GM18502 (cell line): ENCODE measurements at regions not wholly inside any gene's neighbourhood (a gene's known extent, or its start where the extent isn't known, plus 50 kb on each side); places are given as distances from the start of the nearest gene placed in this dataset.

Source experiments
- ATAC-seq: cut with Tn5 transposase; IDR thresholded peaks from one replicate; pipeline ENCODE4 v1.9.1; 2021; ENCODE audit warnings: mild to moderate bottlenecking; ENCODE audit not compliant: unreplicated experiment, poor library complexity

GRCh38 chr6:9564021-9564420 lies 850.9 kb downstream of the TFAP2A start:
- no peak for ATAC-seq

DNA sequence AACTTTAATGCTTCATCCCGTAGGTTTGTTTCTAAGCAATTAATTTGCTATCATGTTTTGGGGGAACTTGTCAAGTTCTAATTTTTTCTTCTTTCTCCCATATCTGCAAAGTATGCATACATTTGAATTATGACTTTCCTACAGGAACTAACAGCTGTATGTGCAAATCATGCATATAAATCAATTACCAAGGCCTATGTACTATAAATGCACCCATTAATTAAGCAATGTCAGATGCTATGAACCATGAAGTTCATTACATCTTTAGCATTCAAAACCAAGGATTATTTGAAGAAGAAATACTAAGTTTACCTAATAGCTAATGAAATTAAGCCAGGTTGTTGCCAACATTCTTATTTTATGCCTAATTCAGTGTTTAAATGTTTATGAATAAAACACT lies 851.3 kb downstream of the TFAP2A start:
- no peak for ATAC-seq

- no peak for ATAC-seq
Observed at GRCh38 chr6:9554806-9555205, 860.1 kb downstream of the TFAP2A start.

- no peak for ATAC-seq
Observed at GRCh38 chr6:9554323-9554722, 860.6 kb downstream of the TFAP2A start.

DNA sequence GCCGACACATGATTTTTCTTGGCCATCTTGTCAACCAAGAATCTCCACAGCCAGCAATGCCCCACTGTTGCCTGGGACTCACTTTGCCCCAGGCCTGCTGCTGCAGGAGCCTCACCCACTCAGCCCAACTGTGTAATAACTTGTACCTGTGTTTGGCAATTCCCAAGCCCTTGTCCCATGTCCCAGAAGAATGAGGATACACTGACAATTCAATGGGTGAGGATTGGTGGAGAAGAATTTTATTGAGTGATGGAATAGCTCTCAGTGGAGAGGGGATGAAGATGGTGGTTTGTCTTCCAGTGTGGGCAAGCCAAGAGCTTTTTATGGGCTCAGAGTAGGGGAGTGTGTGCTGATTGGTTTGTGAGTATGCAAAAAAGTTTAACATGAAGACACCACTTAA lies 861.9 kb downstream of the TFAP2A start:
- no peak for ATAC-seq

DNA sequence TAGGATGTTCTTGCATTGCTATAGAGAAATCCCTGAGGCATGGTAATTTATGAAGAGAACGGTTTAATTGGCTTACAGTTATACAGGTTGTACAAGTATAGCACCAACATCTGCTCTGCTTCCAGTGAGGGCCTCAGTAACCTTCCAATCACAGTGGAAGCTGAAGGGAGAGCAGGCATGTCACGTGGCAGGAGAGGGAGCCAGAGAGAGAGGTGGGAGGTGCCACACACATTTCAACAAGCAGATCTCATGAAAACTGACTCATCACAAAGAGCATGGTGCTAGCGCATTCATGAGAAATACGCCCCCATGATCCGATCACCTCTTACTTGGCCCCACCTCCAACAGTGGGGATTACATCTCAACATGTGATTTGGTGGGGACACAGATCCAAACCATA lies 871.2 kb downstream of the TFAP2A start:
- ATAC-seq: no peak

- ATAC-seq: peak; percentile 77
Observed at GRCh38 chr6:9540534-9541126, 874.2 kb downstream of the TFAP2A start.

DNA sequence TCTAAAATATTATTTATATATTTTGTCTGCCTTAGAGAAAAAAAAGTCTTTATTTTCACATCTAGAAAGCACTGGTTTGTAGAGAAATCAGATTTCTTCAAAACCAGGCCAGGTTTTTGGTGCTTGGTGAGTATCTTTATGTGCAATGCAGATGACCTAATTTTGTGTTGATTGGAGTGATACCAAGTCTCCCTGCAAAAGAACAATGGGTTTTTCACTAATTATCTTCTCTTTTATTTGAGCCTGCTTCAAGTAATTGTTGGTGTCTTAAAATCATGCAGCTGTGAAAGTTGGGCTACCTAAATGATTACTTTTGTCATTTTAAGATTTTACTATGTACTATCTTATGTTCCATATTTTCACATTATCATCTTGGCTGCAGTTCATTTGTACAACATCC lies 874.7 kb downstream of the TFAP2A start:
- no peak for ATAC-seq

DNA sequence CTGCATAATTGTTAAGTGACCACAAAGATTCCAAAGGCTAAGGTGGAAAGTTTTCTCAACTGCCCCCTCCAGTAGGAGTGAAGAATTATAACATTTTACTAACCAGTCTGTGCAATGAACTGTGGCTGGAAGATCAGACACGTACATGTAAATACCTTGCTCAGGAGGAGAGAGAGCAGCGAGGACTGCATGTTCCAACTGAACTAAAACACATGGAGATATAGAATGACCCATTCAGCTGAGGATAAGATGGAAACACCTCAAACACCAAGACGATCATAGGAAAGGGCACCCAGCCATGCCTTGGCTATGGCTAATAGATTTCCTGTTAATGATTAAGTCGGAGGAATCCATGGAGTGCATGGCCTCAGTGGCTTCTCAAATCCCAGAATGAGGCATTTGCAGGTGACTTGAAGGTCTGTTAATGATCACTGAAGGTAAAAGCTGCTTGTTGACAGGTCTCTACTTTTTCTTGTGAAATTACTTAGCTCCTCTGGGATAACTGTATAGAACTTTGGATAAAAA lies 875.6 kb downstream of the TFAP2A start:
- no peak for ATAC-seq

DNA sequence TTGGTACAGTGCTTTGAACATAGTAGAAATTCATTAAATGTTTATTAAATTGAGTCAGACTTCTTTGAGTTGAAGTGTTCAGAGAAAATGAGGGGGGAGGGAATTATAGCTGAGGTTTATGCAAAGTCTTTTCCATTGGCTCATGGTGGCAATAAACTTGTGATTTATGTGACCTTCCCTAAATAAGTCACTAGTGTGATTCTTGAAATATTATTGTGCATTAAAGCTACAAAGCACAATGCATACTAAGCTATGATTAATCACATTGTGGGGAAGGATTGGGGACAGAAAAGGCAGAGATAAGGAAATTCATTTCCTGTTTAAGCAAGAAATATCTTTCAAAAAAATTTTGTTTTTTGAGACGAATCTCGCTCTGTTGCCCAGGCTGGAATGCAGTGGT lies 877.5 kb downstream of the TFAP2A start:
- ATAC-seq: no peak

GRCh38 chr6:9535106-9535505 lies 879.8 kb downstream of the TFAP2A start:
- no peak for ATAC-seq

DNA sequence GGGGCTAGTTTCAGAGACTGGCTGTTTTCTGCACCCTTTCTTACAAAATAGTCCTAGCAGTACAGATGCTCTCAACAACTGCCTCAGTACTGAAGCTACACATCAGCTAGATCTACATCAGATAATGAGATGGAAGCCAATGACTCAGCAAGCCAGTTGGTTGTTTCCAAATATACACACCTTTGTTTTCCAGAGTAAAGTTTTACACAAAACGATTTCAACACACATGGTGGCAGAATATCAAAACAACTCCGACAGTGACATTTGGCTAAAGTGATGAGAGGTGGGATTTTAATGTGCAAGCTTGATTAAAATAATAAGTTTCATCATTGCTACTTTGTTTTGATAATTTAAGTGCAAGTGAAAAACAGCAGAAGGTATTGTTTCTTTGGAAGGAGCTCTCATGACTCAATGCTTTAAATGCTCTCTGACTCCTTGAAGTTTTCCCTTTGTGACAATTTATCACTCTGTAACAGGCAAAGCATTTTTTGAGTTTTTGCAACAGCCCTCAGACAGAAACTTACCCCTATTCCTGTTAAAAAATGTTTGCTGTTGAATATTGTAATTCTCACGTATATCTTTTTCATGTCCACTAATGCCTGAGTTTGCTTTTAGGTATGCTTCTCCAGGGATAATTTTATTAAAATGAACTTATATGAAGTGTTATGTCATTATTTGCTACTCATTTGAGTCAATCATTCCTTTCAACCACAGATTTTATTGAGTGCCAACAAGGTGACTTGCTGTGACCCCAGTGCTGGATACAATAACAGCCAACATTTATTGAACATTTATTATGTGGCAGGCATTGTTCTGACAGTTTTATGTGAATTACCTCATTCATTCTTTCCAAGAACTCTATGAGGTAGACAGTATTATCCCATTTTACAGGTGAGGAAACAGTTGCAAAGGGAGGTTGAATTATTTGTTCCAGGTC lies 882.0 kb downstream of the TFAP2A start:
- no peak for ATAC-seq

DNA sequence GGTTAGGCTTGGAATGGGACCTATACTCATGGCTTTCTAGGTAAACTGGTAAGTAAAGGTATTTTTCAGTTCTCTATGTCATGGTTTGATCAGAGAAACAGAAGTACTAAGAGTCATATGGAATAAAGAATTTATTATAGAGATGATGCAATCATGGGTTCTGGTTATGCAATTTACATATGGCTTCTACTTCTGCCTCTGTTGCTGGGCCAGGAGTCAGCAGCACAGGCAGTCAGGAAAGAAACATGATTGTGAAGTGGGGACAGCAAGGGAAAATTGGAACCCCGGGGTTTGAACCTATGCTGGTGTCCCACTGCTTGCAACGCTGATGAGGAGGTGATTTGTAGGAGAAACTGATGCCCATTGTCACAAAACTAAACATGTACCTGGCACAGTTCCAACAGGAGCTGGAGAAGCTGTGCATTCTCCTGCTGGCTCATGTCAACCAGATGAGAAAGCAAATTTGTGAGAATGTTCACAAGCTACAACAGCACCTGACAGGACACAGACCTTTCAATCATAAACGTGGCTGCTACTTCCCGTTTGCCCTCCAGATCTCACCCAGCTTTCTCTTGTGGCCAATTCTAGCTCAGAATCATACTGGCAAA lies 887.1 kb downstream of the TFAP2A start:
- no peak for ATAC-seq

GRCh38 chr6:9523462-9523861 lies 891.4 kb downstream of the TFAP2A start:
- no peak for ATAC-seq

DNA sequence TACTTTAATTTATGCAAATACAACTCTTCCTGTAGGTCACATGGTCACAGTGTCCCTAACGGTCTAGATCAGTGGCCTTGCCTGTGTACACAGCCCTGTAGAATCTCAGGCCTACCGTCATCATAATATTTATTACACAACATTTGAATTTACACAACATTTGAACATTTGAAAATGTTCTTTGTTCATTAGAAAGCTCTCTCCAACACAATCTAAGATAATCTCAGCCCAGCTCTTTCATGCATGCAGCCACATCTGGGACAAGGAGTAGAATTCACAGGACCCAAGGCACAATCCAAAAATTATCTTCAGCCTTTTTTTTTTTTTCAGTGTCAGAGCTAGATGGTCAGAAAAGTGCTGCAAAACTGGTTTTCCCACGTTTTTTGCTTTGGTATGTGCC lies 892.8 kb downstream of the TFAP2A start:
- no peak for ATAC-seq

DNA sequence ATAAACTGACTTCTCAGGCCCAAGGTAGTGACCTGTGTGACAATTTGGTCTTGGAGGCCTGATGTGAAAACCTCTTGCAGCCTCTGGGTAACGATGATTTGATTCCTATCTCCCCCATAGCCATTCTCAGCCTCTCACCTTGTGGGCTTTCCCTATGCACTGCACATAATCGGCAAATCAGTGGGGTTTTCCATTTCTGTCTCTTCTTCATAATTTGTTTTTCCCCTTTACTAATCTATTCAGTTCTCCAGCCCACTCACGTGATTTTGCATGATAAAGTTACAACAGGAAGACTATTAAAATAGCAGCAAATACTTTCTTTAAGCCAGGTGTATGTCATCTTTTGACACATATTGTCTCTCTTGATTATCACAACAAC lies 893.7 kb downstream of the TFAP2A start:
- ATAC-seq: peak; percentile 64

GRCh38 chr6:9520417-9521151 lies 894.3 kb downstream of the TFAP2A start:
- peak; percentile 69 for ATAC-seq

DNA sequence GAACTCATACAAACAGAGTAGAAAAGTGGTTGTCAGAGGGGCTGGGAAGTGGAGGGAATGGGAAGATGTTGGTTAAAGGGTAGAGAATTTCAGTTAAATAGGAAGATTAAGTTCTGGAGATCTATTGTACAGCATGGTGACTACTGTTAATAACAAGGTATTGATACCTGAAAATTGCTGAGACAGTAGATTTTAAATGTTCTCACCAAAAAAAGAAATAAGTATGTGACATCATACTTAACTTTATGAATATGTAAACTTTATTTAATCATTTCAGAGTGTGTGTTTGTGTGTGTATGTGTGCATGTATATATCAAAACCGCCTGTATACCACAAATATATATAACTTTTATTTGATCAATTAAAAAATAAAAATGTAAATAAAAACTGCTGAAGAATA lies 896.4 kb downstream of the TFAP2A start:
- ATAC-seq: no peak

DNA sequence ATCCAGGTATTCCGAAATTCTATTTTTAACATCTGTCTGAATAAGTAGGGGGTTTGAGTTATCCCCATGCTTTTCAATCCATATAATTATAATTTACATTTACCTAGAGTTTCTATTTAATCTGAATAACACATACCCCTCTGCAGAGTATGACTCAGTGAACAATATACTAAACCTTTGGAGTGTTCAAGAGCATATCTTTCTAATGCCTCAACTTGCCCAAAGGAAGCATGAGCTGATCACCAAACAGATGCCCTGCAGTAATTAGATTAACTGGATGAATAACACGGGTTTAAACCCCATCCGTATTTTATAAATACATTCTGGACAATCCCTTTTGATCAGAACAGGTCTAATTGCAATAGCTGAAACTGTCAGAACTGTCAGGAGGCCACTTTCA lies 897.1 kb downstream of the TFAP2A start:
- ATAC-seq: no peak
